ENCODE measurements at regions not wholly inside any gene's neighbourhood (a gene's known extent, or its start where the extent isn't known, plus 50 kb on each side); places are given as distances from the start of the nearest gene placed in this dataset.
"Not testable (repeated sequence)": the region's sequence is repeated elsewhere in the genome, so short reads cannot be mapped to it uniquely, and the experiment has no call there.

- Histone ChIP-seq H3K27me3 (ENCODE audit: control insufficient read depth, insufficient read depth, low read length) (no peaks in the 10 kb centered on the region), H3K36me3 (ENCODE audit: control insufficient read depth, insufficient read depth, low read length) (no peaks in the 10 kb centered on the region), H3K4me3 (ENCODE audit: low read depth, low read length) (no peak overlapping the region)
- no peak for FAIRE-seq
- TF ChIP-seq CTCF (IDR thresholded peaks at IDR 0.05; ENCODE audit: insufficient read depth, low read length, severe bottlenecking): no peak
- no peak for DNase-seq (ENCODE audit: low read depth)
Measured at GRCh38 chr14:88089445-88089844, 84.5 kb downstream of the GPR65 start.

GRCh38 chr14:88092529-88092928, 87.6 kb downstream of the GPR65 start:
- H3K36me3 ChIP-seq (ENCODE audit: control insufficient read depth, insufficient read depth, low read length): no peaks in the 10 kb centered on the region
- no peaks in the 10 kb centered on the region for H3K27me3 ChIP-seq (ENCODE audit: control insufficient read depth, insufficient read depth, low read length)
- H3K4me3 ChIP-seq (ENCODE audit: low read depth, low read length): no peak overlapping the region
- DNase-seq (ENCODE audit: low read depth): no peak
- no peak for FAIRE-seq
- TF ChIP-seq CTCF (IDR thresholded peaks at IDR 0.05; ENCODE audit: insufficient read depth, low read length, severe bottlenecking): no peak

GRCh38 chr14:88095791-88096190, 90.9 kb downstream of the GPR65 start:
- TF ChIP-seq CTCF (IDR thresholded peaks at IDR 0.05; ENCODE audit: insufficient read depth, low read length, severe bottlenecking): no peak
- Histone ChIP-seq H3K27me3 (ENCODE audit: control insufficient read depth, insufficient read depth, low read length) (no peaks in the 10 kb centered on the region), H3K36me3 (ENCODE audit: control insufficient read depth, insufficient read depth, low read length) (no peaks in the 10 kb centered on the region), H3K4me3 (ENCODE audit: low read depth, low read length) (no peak overlapping the region)
- FAIRE-seq: no peak
- no peak for DNase-seq (ENCODE audit: low read depth)

- no peak for TF ChIP-seq CTCF (IDR thresholded peaks at IDR 0.05; ENCODE audit: insufficient read depth, low read length, severe bottlenecking)
- DNase-seq (ENCODE audit: low read depth) (no peak), FAIRE-seq (no peak)
- Histone ChIP-seq H3K36me3 (ENCODE audit: control insufficient read depth, insufficient read depth, low read length) (no peaks in the 10 kb centered on the region), H3K4me3 (ENCODE audit: low read depth, low read length) (no peak overlapping the region), H3K27me3 (ENCODE audit: control insufficient read depth, insufficient read depth, low read length) (no peaks in the 10 kb centered on the region)
Measured at GRCh38 chr14:88098163-88098562, 93.2 kb downstream of the GPR65 start.

GRCh38 chr14:88104710-88105109, 99.8 kb downstream of the GPR65 start:
- FAIRE-seq (no peak), DNase-seq (ENCODE audit: low read depth) (no peak)
- no peak for TF ChIP-seq CTCF (IDR thresholded peaks at IDR 0.05; ENCODE audit: insufficient read depth, low read length, severe bottlenecking)
- Histone ChIP-seq H3K36me3 (ENCODE audit: control insufficient read depth, insufficient read depth, low read length) (no peaks in the 10 kb centered on the region), H3K4me3 (ENCODE audit: low read depth, low read length) (no peak overlapping the region), H3K27me3 (ENCODE audit: control insufficient read depth, insufficient read depth, low read length) (no peaks in the 10 kb centered on the region)

- FAIRE-seq (no peak), DNase-seq (ENCODE audit: low read depth) (no peak)
- Histone ChIP-seq H3K27me3 (ENCODE audit: control insufficient read depth, insufficient read depth, low read length) (no peaks in the 10 kb centered on the region), H3K4me3 (ENCODE audit: low read depth, low read length) (no peak overlapping the region), H3K36me3 (ENCODE audit: control insufficient read depth, insufficient read depth, low read length) (no peaks in the 10 kb centered on the region)
- TF ChIP-seq CTCF (IDR thresholded peaks at IDR 0.05; ENCODE audit: insufficient read depth, low read length, severe bottlenecking): no peak
Measured at GRCh38 chr14:88106377-88106776, 101.4 kb downstream of the GPR65 start.

GRCh38 chr14:88127669-88128068, 122.7 kb downstream of the GPR65 start:
- H3K4me3 ChIP-seq (ENCODE audit: low read depth, low read length); FAIRE-seq; H3K27me3 ChIP-seq (ENCODE audit: control insufficient read depth, insufficient read depth, low read length); DNase-seq (ENCODE audit: low read depth); H3K36me3 ChIP-seq (ENCODE audit: control insufficient read depth, insufficient read depth, low read length): not testable (repeated sequence)
